Endothelial cell of umbilical vein (primary cell): ENCODE measurements at regions not wholly inside any gene's neighbourhood (a gene's known extent, or its start where the extent isn't known, plus 50 kb on each side); places are given as distances from the start of the nearest gene placed in this dataset.

Experiments
- MAX ChIP-seq: IDR thresholded peaks from 2 replicates; pipeline ENCODE4 v1.6.1; 2011; ENCODE audit not compliant: insufficient read depth, insufficient read length
- TF ChIP-seq, protein P1 (sequence below), 2 donors: IDR thresholded peaks; 1 replicate in 1 of 2; 2 replicates in 1 of 2; pipeline ENCODE4 v1.5.1; 2011; ENCODE audit warnings: low read length in 2 of 2, mild to moderate bottlenecking in 2 of 2, moderate library complexity in 2 of 2, control low read depth in 1 of 2, inconsistent platforms in 1 of 2, low read depth in 1 of 2; ENCODE audit not compliant: insufficient read depth in 1 of 2; ENCODE audit errors: extremely low read depth in 1 of 2

- TF ChIP-seq, protein P1, sequence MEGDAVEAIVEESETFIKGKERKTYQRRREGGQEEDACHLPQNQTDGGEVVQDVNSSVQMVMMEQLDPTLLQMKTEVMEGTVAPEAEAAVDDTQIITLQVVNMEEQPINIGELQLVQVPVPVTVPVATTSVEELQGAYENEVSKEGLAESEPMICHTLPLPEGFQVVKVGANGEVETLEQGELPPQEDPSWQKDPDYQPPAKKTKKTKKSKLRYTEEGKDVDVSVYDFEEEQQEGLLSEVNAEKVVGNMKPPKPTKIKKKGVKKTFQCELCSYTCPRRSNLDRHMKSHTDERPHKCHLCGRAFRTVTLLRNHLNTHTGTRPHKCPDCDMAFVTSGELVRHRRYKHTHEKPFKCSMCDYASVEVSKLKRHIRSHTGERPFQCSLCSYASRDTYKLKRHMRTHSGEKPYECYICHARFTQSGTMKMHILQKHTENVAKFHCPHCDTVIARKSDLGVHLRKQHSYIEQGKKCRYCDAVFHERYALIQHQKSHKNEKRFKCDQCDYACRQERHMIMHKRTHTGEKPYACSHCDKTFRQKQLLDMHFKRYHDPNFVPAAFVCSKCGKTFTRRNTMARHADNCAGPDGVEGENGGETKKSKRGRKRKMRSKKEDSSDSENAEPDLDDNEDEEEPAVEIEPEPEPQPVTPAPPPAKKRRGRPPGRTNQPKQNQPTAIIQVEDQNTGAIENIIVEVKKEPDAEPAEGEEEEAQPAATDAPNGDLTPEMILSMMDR (IDR thresholded peaks at IDR 0.05; ENCODE audit: extremely low read depth in 1 of 2, insufficient read depth in 1 of 2, low read depth in 1 of 2, low read length in 2 of 2) = no peak
- TF ChIP-seq MAX = no peak
Observed at GRCh38 chr1:25123551-25123950, 108.8 kb downstream of the SYF2 start.
